ENCODE measurements at regions not wholly inside any gene's neighbourhood (a gene's known extent, or its start where the extent isn't known, plus 50 kb on each side); places are given as distances from the start of the nearest gene placed in this dataset.

DNA sequence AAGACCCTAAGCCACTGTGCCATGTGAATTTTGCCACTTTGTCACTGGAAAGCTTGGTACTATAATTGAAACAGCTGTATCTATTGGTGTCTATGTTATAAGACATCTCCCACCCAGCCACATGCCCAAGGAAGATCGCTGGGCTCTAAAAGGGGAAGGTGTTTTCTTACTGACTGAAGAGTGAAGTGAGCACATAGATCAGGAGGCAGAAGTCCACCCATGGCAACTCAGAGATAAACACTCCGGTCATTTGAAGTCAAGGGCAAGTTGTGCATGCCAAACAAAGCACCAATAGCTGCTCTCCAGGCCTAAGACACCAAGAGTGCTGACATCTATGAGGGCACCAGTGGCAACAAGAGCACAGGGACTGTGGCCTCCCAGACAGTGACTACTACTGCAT, 153.8 kb downstream of the KCTD12 start:
- Histone ChIP-seq H2BK15ac (ENCODE audit: low read depth, low read length) (no peak overlapping the region), H2BK20ac (ENCODE audit: low read depth, low read length, poor library complexity, severe bottlenecking) (no peak overlapping the region), H2BK120ac (ENCODE audit: low read depth, low read length, poor library complexity, severe bottlenecking) (no peak overlapping the region), H3K23ac (ENCODE audit: insufficient read length, low read depth, low read length) (no peak overlapping the region), H3K4me2 (ENCODE audit: insufficient read depth, insufficient read length, low read length) (no peak overlapping the region), H3K4me1 (ENCODE audit: insufficient read depth, low read length) (no peaks in the 10 kb centered on the region), H3K27me3 (ENCODE audit: insufficient read depth, low read length) (no peaks in the 10 kb centered on the region), H3K14ac (ENCODE audit: insufficient read depth, low read length) (no peak overlapping the region), H4K91ac (ENCODE audit: insufficient read length, low read depth, low read length) (no peak overlapping the region), H4K20me1 (ENCODE audit: control insufficient read depth, insufficient read depth, insufficient read length) (no peaks in the 10 kb centered on the region), H2AFZ (ENCODE audit: low read length) (no peak overlapping the region), H2BK5ac (ENCODE audit: insufficient read length, low read length) (no peak overlapping the region), H4K8ac (replicated peaks; ENCODE audit: insufficient read length, low read depth, low read length) (no peak overlapping the region), H3K9ac (ENCODE audit: extremely low read depth, insufficient read length, low read length) (no peak overlapping the region), H3T11ph (ENCODE audit: low read length) (no peak overlapping the region), H3K18ac (ENCODE audit: insufficient read length, low read depth, low read length) (no peak overlapping the region), H3K23me2 (ENCODE audit: insufficient read length, low read depth, low read length, poor library complexity, severe bottlenecking) (no peaks in the 10 kb centered on the region), H3K27ac (ENCODE audit: insufficient read length, low read depth, low read length) (no peak overlapping the region), H3K9me3 (ENCODE audit: control insufficient read depth, low read depth, low read length) (no peaks in the 10 kb centered on the region), H2BK12ac (ENCODE audit: insufficient read length, low read depth, low read length) (no peak overlapping the region), H2AK5ac (ENCODE audit: insufficient read length, low read length) (no peak overlapping the region), H4K5ac (ENCODE audit: insufficient read length, low read depth, low read length) (no peak overlapping the region), H3K79me1 (ENCODE audit: insufficient read depth, low read depth, low read length, poor library complexity, severe bottlenecking) (no peaks in the 10 kb centered on the region), H3K56ac (ENCODE audit: insufficient read length, low read depth, low read length) (no peak overlapping the region), H3K4ac (ENCODE audit: low read depth, low read length) (no peak overlapping the region), H3K79me2 (ENCODE audit: insufficient read depth, low read length) (no peaks in the 10 kb centered on the region)
- TF ChIP-seq, protein P1, sequence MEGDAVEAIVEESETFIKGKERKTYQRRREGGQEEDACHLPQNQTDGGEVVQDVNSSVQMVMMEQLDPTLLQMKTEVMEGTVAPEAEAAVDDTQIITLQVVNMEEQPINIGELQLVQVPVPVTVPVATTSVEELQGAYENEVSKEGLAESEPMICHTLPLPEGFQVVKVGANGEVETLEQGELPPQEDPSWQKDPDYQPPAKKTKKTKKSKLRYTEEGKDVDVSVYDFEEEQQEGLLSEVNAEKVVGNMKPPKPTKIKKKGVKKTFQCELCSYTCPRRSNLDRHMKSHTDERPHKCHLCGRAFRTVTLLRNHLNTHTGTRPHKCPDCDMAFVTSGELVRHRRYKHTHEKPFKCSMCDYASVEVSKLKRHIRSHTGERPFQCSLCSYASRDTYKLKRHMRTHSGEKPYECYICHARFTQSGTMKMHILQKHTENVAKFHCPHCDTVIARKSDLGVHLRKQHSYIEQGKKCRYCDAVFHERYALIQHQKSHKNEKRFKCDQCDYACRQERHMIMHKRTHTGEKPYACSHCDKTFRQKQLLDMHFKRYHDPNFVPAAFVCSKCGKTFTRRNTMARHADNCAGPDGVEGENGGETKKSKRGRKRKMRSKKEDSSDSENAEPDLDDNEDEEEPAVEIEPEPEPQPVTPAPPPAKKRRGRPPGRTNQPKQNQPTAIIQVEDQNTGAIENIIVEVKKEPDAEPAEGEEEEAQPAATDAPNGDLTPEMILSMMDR (conservative IDR thresholded peaks at IDR 0.05): no peak
- peaks cover 6 to 12% of the 10 kb centered on the region in 2 experiments for H3K9me3 Mint-ChIP-seq
- H3K27ac Mint-ChIP-seq: no peak overlapping the region; a peak in 1 of 7 replicates
- H3K27me3 Mint-ChIP-seq (ENCODE audit: low read depth): no peaks in the 10 kb centered on the region
- no CpG with 5 or more reads among the region's 2 CpGs for WGBS (ENCODE audit: extremely low coverage, insufficient read length, low lambda C conversion rate)
- H3K36me3 Mint-ChIP-seq (ENCODE audit: insufficient read depth in 1 of 3, low read depth in 3 of 3): peaks cover under 1 to 7% (median under 1%) of the 10 kb centered on the region in 3 experiments; a peak in 4 of 7 replicates
- no peak overlapping the region for H3K4me3 Mint-ChIP-seq
- no peak for DNase-seq
- H3K4me1 Mint-ChIP-seq: no peaks in the 10 kb centered on the region
